GM21619 (cell line): ENCODE measurements at regions not wholly inside any gene's neighbourhood (a gene's known extent, or its start where the extent isn't known, plus 50 kb on each side); places are given as distances from the start of the nearest gene placed in this dataset.

Source experiments
- ATAC-seq: cut with Tn5 transposase; IDR thresholded peaks from one replicate; pipeline ENCODE4 v1.9.1; 2021; ENCODE audit not compliant: unreplicated experiment

- ATAC-seq: no peak
Observed at GRCh38 chr12:116381240-116381743, 103.8 kb upstream of the MED13L start.

- no peak for ATAC-seq
Observed at GRCh38 chr12:116381744-116382685, 104.5 kb upstream of the MED13L start.

- no peak for ATAC-seq
Observed at GRCh38 chr12:116382686-116383530, 105.4 kb upstream of the MED13L start.

GRCh38 chr12:116384175-116384574, 106.7 kb upstream of the MED13L start:
- no peak for ATAC-seq

- no peak for ATAC-seq
Observed at GRCh38 chr12:116384691-116385485, 107.4 kb upstream of the MED13L start.

- no peak for ATAC-seq
Observed at GRCh38 chr12:116385486-116386217, 108.2 kb upstream of the MED13L start.

- ATAC-seq: no peak
Observed at GRCh38 chr12:116389326-116389725, 111.8 kb upstream of the MED13L start.

- ATAC-seq: no peak
Observed at GRCh38 chr12:116389990-116390389, 112.5 kb upstream of the MED13L start.

- ATAC-seq: no peak
Observed at GRCh38 chr12:116390401-116391335, 113.2 kb upstream of the MED13L start.

GRCh38 chr12:116391501-116391900, 114.0 kb upstream of the MED13L start:
- no peak for ATAC-seq

- no peak for ATAC-seq
Observed at GRCh38 chr12:116392061-116392460, 114.6 kb upstream of the MED13L start.

- no peak for ATAC-seq
Observed at GRCh38 chr12:116393255-116393654, 115.8 kb upstream of the MED13L start.

GRCh38 chr12:116393859-116394650, 116.6 kb upstream of the MED13L start:
- ATAC-seq: no peak

- no peak for ATAC-seq
Observed at GRCh38 chr12:116395396-116395795, 117.9 kb upstream of the MED13L start.

GRCh38 chr12:116397148-116397547, 119.7 kb upstream of the MED13L start:
- ATAC-seq: no peak

- no peak for ATAC-seq
Observed at GRCh38 chr12:116398193-116398592, 120.7 kb upstream of the MED13L start.

- no peak for ATAC-seq
Observed at GRCh38 chr12:116399055-116399454, 121.6 kb upstream of the MED13L start.

GRCh38 chr12:116400636-116401372, 123.3 kb upstream of the MED13L start:
- no peak for ATAC-seq
